ES-I3 (cell line): ENCODE measurements at regions not wholly inside any gene's neighbourhood (a gene's known extent, or its start where the extent isn't known, plus 50 kb on each side); places are given as distances from the start of the nearest gene placed in this dataset.
"Not testable (repeated sequence)": the region's sequence is repeated elsewhere in the genome, so short reads cannot be mapped to it uniquely, and the experiment has no call there.

Experiments
- H3K36me3 ChIP-seq: 2 replicates; pipeline ENCODE4 v1.6.1; 2013; ENCODE audit warnings: mild to moderate bottlenecking, low read length, control low read depth, moderate library complexity; ENCODE audit not compliant: insufficient read depth
- H3K4me1 ChIP-seq: 2 replicates; pipeline ENCODE4 v1.6.1; 2013; ENCODE audit warnings: mild to moderate bottlenecking, control low read depth, low read length; ENCODE audit not compliant: insufficient read depth
- H3K9ac ChIP-seq: 2 replicates; pipeline ENCODE4 v1.6.1; 2013; ENCODE audit warnings: low read depth, mild to moderate bottlenecking, low read length, moderate library complexity
- H3K9me3 ChIP-seq: 2 replicates; pipeline ENCODE4 v1.6.1; 2013; ENCODE audit warnings: mild to moderate bottlenecking, low read length, moderate library complexity; ENCODE audit not compliant: control insufficient read depth, insufficient read depth

- H3K4me1 ChIP-seq = no peaks in the 10 kb centered on the region
- H3K9me3 ChIP-seq = peaks cover 20% of the 10 kb centered on the region
- H3K36me3 ChIP-seq = peaks cover 7% of the 10 kb centered on the region
- H3K9ac ChIP-seq = no peak overlapping the region
Observed at GRCh38 chr9:82911996-82912395, 150.9 kb downstream of the RASEF start.

DNA sequence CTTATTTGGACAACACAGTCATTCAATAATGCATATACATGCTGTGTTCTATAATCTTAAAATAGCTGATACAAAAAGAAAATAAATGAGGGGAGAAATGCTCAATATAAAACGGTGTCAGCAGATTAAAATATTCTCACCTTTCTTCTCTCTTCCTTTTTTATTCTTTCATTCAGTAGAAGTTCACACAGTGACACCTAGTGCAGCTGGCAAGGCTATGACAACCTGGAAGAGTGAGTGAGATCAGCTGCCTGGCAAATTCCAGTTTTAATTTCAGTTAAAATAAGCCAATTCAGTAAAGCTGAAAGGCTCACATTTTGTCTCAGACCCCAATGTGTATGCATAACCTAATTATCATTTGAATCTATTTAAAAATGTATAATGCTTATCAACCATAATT, 150.3 kb downstream of the RASEF start:
- Histone ChIP-seq H3K4me1 (no peaks in the 10 kb centered on the region), H3K36me3 (peaks cover 7% of the 10 kb centered on the region), H3K9me3 (peaks cover 24% of the 10 kb centered on the region), H3K9ac (no peak overlapping the region)

- not testable (repeated sequence) for H3K4me1 ChIP-seq, H3K36me3 ChIP-seq, H3K9ac ChIP-seq
- H3K9me3 ChIP-seq = peaks cover 27% of the 10 kb centered on the region
Observed at GRCh38 chr9:82916238-82916637, 146.7 kb downstream of the RASEF start.

GRCh38 chr9:82920154-82920553, 142.8 kb downstream of the RASEF start:
- H3K36me3 ChIP-seq = no peaks in the 10 kb centered on the region; the same call in none of the 2 replicates
- H3K9me3 ChIP-seq = peaks cover 20% of the 10 kb centered on the region
- H3K9ac ChIP-seq = no peak overlapping the region
- H3K4me1 ChIP-seq = peaks cover 15% of the 10 kb centered on the region

GRCh38 chr9:82922686-82923085, 140.3 kb downstream of the RASEF start:
- Histone ChIP-seq H3K9ac (no peak overlapping the region), H3K4me1 (peaks cover 15% of the 10 kb centered on the region), H3K9me3 (peaks cover 2% of the 10 kb centered on the region; the same call in 1 of the 2 replicates), H3K36me3 (no peaks in the 10 kb centered on the region; the same call in 1 of the 2 replicates)

- Histone ChIP-seq H3K36me3 (no peaks in the 10 kb centered on the region; the same call in 1 of the 2 replicates), H3K9ac (no peak overlapping the region), H3K4me1 (peaks cover 15% of the 10 kb centered on the region), H3K9me3 (no peaks in the 10 kb centered on the region)
Observed at GRCh38 chr9:82923092-82923911, 139.6 kb downstream of the RASEF start.

- Histone ChIP-seq H3K9ac (no peak overlapping the region), H3K4me1 (peaks cover 15% of the 10 kb centered on the region), H3K36me3 (no peaks in the 10 kb centered on the region; the same call in 1 of the 2 replicates), H3K9me3 (no peaks in the 10 kb centered on the region)
Observed at GRCh38 chr9:82923912-82924605, 138.9 kb downstream of the RASEF start.
